Tibial artery (tissue), 4 donors: ENCODE measurements at regions not wholly inside any gene's neighbourhood (a gene's known extent, or its start where the extent isn't known, plus 50 kb on each side); places are given as distances from the start of the nearest gene placed in this dataset.

ENCODE experiments used
- DNase-seq, 2 donors: peaks; one replicate each; pipeline ENCODE4 v3.0.0-alpha.2; 2019
- H3K27ac ChIP-seq, 2 donors: fragments of 200-600 bp; sonication (generic) in 1 of 2; 1 replicate in 1 of 2; 2 replicates in 1 of 2; pipeline ENCODE4 v1.5.1; 2018 to 2019; ENCODE audit warnings: mild to moderate bottlenecking in 1 of 2
- H3K27me3 ChIP-seq, 2 donors: fragments of 200-600 bp; sonication (generic) in 1 of 2; one replicate each; pipeline versions ENCODE4 v1.5.1 to v1.6.0; 2016 to 2019
- H3K36me3 ChIP-seq, 3 donors: fragments of 200-600 bp; sonication (generic) in 2 of 3; one replicate each; pipeline ENCODE4 v1.5.1; 2016 to 2019; ENCODE audit warnings: mild to moderate bottlenecking in 2 of 3
- H3K4me1 ChIP-seq, 4 donors: fragments of 200-600 bp; sonication (generic) in 2 of 4; 1 replicate in 3 of 4; 2 replicates in 1 of 4; pipeline ENCODE4 v1.5.1; 2016 to 2019
- H3K4me3 ChIP-seq, 2 donors: fragments of 200-600 bp; sonication (generic) in 1 of 2; 1 replicate in 1 of 2; 2 replicates in 1 of 2; pipeline ENCODE4 v1.5.1; 2018 to 2019; ENCODE audit warnings: mild to moderate bottlenecking in 2 of 2
- H3K9me3 ChIP-seq, 3 donors: fragments of 200-600 bp; sonication (generic) in 1 of 3; one replicate each; pipeline ENCODE4 v1.5.1; 2016 to 2019
- CTCF ChIP-seq, 2 experiments: fragments of 200-600 bp in 1 of 2; fragments of 450-650 bp in 1 of 2; IDR thresholded peaks; one replicate each; pipeline ENCODE4 v1.5.1; 2017 to 2019; ENCODE audit warnings: antibody characterized with exemption in 2 of 2, mild to moderate bottlenecking in 1 of 2, moderate library complexity in 1 of 2
- intact Hi-C: fragments of 100-400 bp; cut with DNase I; formaldehyde crosslinking; loops from one replicate; pipeline ENCODE4 v1.15.0; 2023; ENCODE audit warnings: low total_unique reads

GRCh38 chr16:9191274-9191850 lies 99.9 kb downstream of the HAPSTR1 start:
- DNase-seq, result no peak
- Histone ChIP-seq H3K27me3 (peaks cover 0 to 3% of the 10 kb centered on the region in 2 donors), H3K4me3 (no peak overlapping the region), H3K27ac (no peak overlapping the region), H3K36me3 (no peaks in the 10 kb centered on the region), H3K4me1 (no peaks in the 10 kb centered on the region), H3K9me3 (no peaks in the 10 kb centered on the region)
- intact Hi-C loops, result no loop called here
- no peak for TF ChIP-seq CTCF (IDR thresholded peaks at IDR 0.05)

GRCh38 chr16:9192746-9193145 lies 101.3 kb downstream of the HAPSTR1 start:
- H3K36me3 ChIP-seq, result no peaks in the 10 kb centered on the region
- no peaks in the 10 kb centered on the region for H3K9me3 ChIP-seq
- H3K27ac ChIP-seq, result no peak overlapping the region
- no peak overlapping the region for H3K4me3 ChIP-seq
- no peak for TF ChIP-seq CTCF (IDR thresholded peaks at IDR 0.05)
- peaks cover 0 to 3% of the 10 kb centered on the region in 2 donors for H3K27me3 ChIP-seq
- no peaks in the 10 kb centered on the region for H3K4me1 ChIP-seq
- intact Hi-C loops, result no loop called here
- no peak for DNase-seq

- no peaks in the 10 kb centered on the region for H3K9me3 ChIP-seq
- H3K27ac ChIP-seq, result no peak overlapping the region
- no peaks in the 10 kb centered on the region for H3K36me3 ChIP-seq
- TF ChIP-seq CTCF (IDR thresholded peaks at IDR 0.05), result no peak
- no peaks in the 10 kb centered on the region for H3K4me1 ChIP-seq
- no peak overlapping the region for H3K4me3 ChIP-seq
- H3K27me3 ChIP-seq, result peaks cover 0 to 3% of the 10 kb centered on the region in 2 donors
- no peak for DNase-seq
- intact Hi-C loops, result no loop called here
Observed at GRCh38 chr16:9195287-9195686, 103.8 kb downstream of the HAPSTR1 start.

- peaks cover 0 to 3% of the 10 kb centered on the region in 2 donors for H3K27me3 ChIP-seq
- no peak overlapping the region for H3K27ac ChIP-seq
- no peak overlapping the region for H3K4me3 ChIP-seq
- intact Hi-C loops, result no loop called here
- no peaks in the 10 kb centered on the region for H3K4me1 ChIP-seq
- TF ChIP-seq CTCF (IDR thresholded peaks at IDR 0.05), result no peak
- H3K36me3 ChIP-seq, result no peaks in the 10 kb centered on the region
- DNase-seq, result no peak
- no peaks in the 10 kb centered on the region for H3K9me3 ChIP-seq
Observed at GRCh38 chr16:9197957-9198661, 106.7 kb downstream of the HAPSTR1 start.

DNA sequence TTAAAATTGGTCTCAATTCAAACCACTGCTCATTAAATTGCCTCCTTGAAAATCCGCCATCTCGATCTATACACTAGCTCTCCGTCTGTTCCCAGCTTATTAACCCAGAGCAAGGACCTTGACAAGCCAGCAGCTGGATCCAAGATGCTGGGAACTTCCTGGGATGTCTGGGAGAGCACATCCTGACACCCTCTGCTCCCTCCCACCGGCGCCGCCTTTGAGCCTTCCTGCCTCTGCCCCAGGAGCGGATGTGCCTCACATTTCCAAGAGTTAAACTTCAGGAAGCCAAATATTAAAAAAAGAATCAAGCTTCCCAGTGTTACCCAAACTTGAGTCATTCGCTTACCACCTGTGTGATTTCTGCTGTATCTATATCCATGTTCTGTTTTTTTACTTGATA lies 107.9 kb downstream of the HAPSTR1 start:
- no peaks in the 10 kb centered on the region for H3K4me1 ChIP-seq
- peaks cover 0 to 5% (median 0%) of the 10 kb centered on the region in 3 donors for H3K9me3 ChIP-seq
- intact Hi-C loops, result no loop called here
- no peak overlapping the region for H3K27ac ChIP-seq
- peaks cover 0 to 3% of the 10 kb centered on the region in 2 donors for H3K27me3 ChIP-seq
- no peak for DNase-seq
- H3K36me3 ChIP-seq, result no peaks in the 10 kb centered on the region
- H3K4me3 ChIP-seq, result no peak overlapping the region
- no peak for TF ChIP-seq CTCF (IDR thresholded peaks at IDR 0.05)
